Kidney (tissue), 13 donors: ENCODE measurements at regions not wholly inside any gene's neighbourhood (a gene's known extent, or its start where the extent isn't known, plus 50 kb on each side); places are given as distances from the start of the nearest gene placed in this dataset.
A peak's percentile ranks its signal among the peaks of the same experiment; 100 is the strongest.

ENCODE experiments used
- DNase-seq, 5 donors: peaks; one replicate each; pipeline ENCODE4 v3.0.0-alpha.2; 2013 to 2020
- FAIRE-seq: peaks from 2 replicates; lab custom pipeline; 2012; peaks lifted over from hg19 to GRCh38; lab: Jason Lieb, UNC
- H3K27ac ChIP-seq, 2 donors: one replicate each; pipeline ENCODE4 v1.7.0; 2013; ENCODE audit warnings: low read depth in 2 of 2, low read length in 2 of 2, inconsistent platforms in 1 of 2
- H3K27me3 ChIP-seq: one replicate; pipeline ENCODE4 v1.7.1; 2013; ENCODE audit warnings: low read length, inconsistent platforms; ENCODE audit not compliant: control insufficient read depth, insufficient read depth
- H3K36me3 ChIP-seq, 3 donors: one replicate each; pipeline versions ENCODE4 v1.7.0 to v1.7.1; 2013; ENCODE audit warnings: low read length in 3 of 3, control low read depth in 1 of 3, inconsistent platforms in 1 of 3; ENCODE audit not compliant: insufficient read depth in 3 of 3, control insufficient read depth in 2 of 3
- H3K4me1 ChIP-seq, 3 donors: one replicate each; pipeline versions ENCODE4 v1.7.0 to v1.7.1; 2013; ENCODE audit warnings: low read length in 3 of 3, inconsistent platforms in 1 of 3, low read depth in 1 of 3; ENCODE audit not compliant: control insufficient read depth in 2 of 3, insufficient read depth in 2 of 3
- H3K4me3 ChIP-seq, 3 donors: one replicate each; pipeline versions ENCODE4 v1.7.0 to v1.8.1; 2013; ENCODE audit warnings: low read length in 3 of 3, control low read depth in 1 of 3, inconsistent platforms in 1 of 3
- H3K9ac ChIP-seq, 3 donors: one replicate each; pipeline versions ENCODE4 v1.7.0 to v1.7.1; 2013; ENCODE audit warnings: low read length in 3 of 3, control low read depth in 1 of 3, inconsistent platforms in 1 of 3
- H3K9me3 ChIP-seq, 3 donors: one replicate each; pipeline versions ENCODE4 v1.7.0 to v1.7.1; 2013; ENCODE audit warnings: low read length in 3 of 3, control low read depth in 1 of 3, inconsistent platforms in 1 of 3; ENCODE audit not compliant: control insufficient read depth in 2 of 3, insufficient read depth in 1 of 3
- CTCF ChIP-seq: IDR thresholded peaks from 3 replicates; pipeline ENCODE4 v1.5.1; 2012; ENCODE audit warnings: mild to moderate bottlenecking, moderate library complexity, borderline replicate concordance; ENCODE audit not compliant: insufficient read depth; ENCODE audit errors: extremely low read depth
- intact Hi-C: fragments of 100-400 bp; cut with DNase I; formaldehyde crosslinking; loops from one replicate; pipeline ENCODE4 v1.11.1; 2022
- donor health status: control.
- donor health status: control.
- donor health status: control.
- donor health status: control.
- donor health status: control.
- donor health status: DM: yes; HTN: yes; CAD: no.
- donor health status: Normal renal cell carcinoma (clear cell type).

GRCh38 chr6:50236164-50236563 lies 186.4 kb upstream of the DEFB112 start:
- H3K4me1 ChIP-seq = no peaks in the 10 kb centered on the region
- H3K4me3 ChIP-seq = no peak overlapping the region
- no peak overlapping the region for H3K27ac ChIP-seq
- H3K36me3 ChIP-seq = no peaks in the 10 kb centered on the region
- no peaks in the 10 kb centered on the region for H3K9me3 ChIP-seq
- TF ChIP-seq CTCF = no peak
- intact Hi-C loops = no loop called here
- FAIRE-seq (no peak), DNase-seq (no peak)
- H3K9ac ChIP-seq = no peak overlapping the region
- H3K27me3 ChIP-seq = no peaks in the 10 kb centered on the region

- H3K27ac ChIP-seq = no peak overlapping the region
- no peaks in the 10 kb centered on the region for H3K4me1 ChIP-seq
- DNase-seq (peak in 1 of 5 donors; percentile 54), FAIRE-seq (no peak)
- no peaks in the 10 kb centered on the region for H3K27me3 ChIP-seq
- H3K36me3 ChIP-seq = no peaks in the 10 kb centered on the region
- TF ChIP-seq CTCF = no peak
- intact Hi-C loops = no loop called here
- H3K4me3 ChIP-seq = no peak overlapping the region
- H3K9ac ChIP-seq = no peak overlapping the region
- H3K9me3 ChIP-seq = no peaks in the 10 kb centered on the region
Measured at GRCh38 chr6:50239853-50240252, 190.1 kb upstream of the DEFB112 start.

- Histone ChIP-seq H3K27ac (no peak overlapping the region), H3K27me3 (no peaks in the 10 kb centered on the region), H3K4me1 (no peaks in the 10 kb centered on the region), H3K9ac (no peak overlapping the region), H3K4me3 (no peak overlapping the region), H3K9me3 (no peaks in the 10 kb centered on the region), H3K36me3 (no peaks in the 10 kb centered on the region)
- no peak for TF ChIP-seq CTCF
- intact Hi-C loops = no loop called here
- FAIRE-seq (no peak), DNase-seq (peak in 1 of 5 donors; percentile 56)
Measured at GRCh38 chr6:50240986-50241385, 191.3 kb upstream of the DEFB112 start.

GRCh38 chr6:50249493-50249892 lies 199.8 kb upstream of the DEFB112 start:
- H3K9me3 ChIP-seq = no peaks in the 10 kb centered on the region
- no peaks in the 10 kb centered on the region for H3K36me3 ChIP-seq
- H3K4me3 ChIP-seq = no peak overlapping the region
- H3K27me3 ChIP-seq = no peaks in the 10 kb centered on the region
- no peaks in the 10 kb centered on the region for H3K4me1 ChIP-seq
- no peak overlapping the region for H3K9ac ChIP-seq
- intact Hi-C loops = no loop called here
- H3K27ac ChIP-seq = no peak overlapping the region
- no peak for FAIRE-seq
- DNase-seq = peak in 1 of 5 donors; percentile 3
- no peak for TF ChIP-seq CTCF
